ENCODE measurements at regions not wholly inside any gene's neighbourhood (a gene's known extent, or its start where the extent isn't known, plus 50 kb on each side); places are given as distances from the start of the nearest gene placed in this dataset.
"Not testable (repeated sequence)": the region's sequence is repeated elsewhere in the genome, so short reads cannot be mapped to it uniquely, and the experiment has no call there.

DNA sequence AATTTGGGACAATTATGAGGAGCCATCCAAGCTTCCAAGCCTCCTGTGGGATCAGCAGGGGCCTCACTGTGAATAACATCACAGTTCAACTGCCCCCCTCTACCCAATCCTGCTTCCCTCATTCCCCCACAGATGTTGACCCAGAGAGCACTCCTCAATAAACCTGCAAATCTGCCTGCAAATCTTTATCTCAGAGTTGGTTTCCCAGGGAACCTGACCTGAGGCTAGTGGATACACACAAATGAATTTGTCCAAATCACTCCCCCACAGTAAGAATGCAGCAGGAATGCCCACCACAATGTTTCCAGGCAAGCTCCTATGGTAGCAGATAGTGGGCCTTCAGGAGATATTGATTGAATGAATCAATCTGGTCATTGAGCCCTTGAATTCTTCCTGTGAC lies 56.4 kb upstream of the HIVEP3 start:
- TF ChIP-seq, protein P1, sequence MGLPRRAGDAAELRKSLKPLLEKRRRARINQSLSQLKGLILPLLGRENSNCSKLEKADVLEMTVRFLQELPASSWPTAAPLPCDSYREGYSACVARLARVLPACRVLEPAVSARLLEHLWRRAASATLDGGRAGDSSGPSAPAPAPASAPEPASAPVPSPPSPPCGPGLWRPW (IDR thresholded peaks at IDR 0.05) = no peak
- no peak for TF ChIP-seq CHD4 (IDR thresholded peaks at IDR 0.05; ENCODE audit: borderline replicate concordance)
- TF ChIP-seq, protein P2, sequence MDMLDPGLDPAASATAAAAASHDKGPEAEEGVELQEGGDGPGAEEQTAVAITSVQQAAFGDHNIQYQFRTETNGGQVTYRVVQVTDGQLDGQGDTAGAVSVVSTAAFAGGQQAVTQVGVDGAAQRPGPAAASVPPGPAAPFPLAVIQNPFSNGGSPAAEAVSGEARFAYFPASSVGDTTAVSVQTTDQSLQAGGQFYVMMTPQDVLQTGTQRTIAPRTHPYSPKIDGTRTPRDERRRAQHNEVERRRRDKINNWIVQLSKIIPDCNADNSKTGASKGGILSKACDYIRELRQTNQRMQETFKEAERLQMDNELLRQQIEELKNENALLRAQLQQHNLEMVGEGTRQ (IDR thresholded peaks at IDR 0.05) = no peak
- H3K4me3 ChIP-seq = no peak overlapping the region
- no peak overlapping the region for H3K27ac ChIP-seq
- no peak for ATAC-seq
- CTCF ChIA-PET = interaction anchor here (1.2 kb wide), 1 partner anchor 11 kb away, joined by 3 read pairs; no protein-coding TSS in a partner anchor
- no peaks in the 10 kb centered on the region for H3K4me1 ChIP-seq
- no peaks in the 10 kb centered on the region for H3K9me3 ChIP-seq
- POLR2A ChIA-PET = no interaction called here
- FAIRE-seq = no peak
- no peak overlapping the region for H3K4me2 ChIP-seq
- DNase-seq (ENCODE audit: low read depth in 1 of 2, low spot score in 1 of 2) = no peak

DNA sequence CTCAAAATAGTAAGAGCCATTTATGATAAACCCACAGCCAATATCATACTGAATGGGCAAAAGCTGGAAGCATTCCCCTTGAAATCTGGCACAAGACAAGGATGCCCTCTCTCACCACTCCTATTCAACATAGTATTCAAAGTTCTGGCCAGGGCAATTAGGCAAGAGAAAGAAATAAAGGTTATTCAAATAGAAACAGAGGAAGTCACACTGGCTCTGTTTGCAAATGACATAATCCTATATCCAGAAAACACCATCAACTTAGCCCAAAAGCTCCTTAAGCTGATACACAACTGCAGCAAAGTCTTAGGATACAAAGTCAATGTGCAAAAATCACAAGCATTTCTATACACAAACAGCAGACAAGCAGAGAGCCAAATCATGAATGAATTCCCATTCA lies 49.8 kb upstream of the HIVEP3 start:
- POLR2A ChIA-PET; CTCF ChIA-PET; DNase-seq (ENCODE audit: low read depth in 1 of 2, low spot score in 1 of 2); H3K9me3 ChIP-seq; H3K27ac ChIP-seq; ATAC-seq; H3K4me1 ChIP-seq; H3K4me3 ChIP-seq; FAIRE-seq; H3K4me2 ChIP-seq: not testable (repeated sequence)
